DOHH2 (cell line): ENCODE measurements at regions not wholly inside any gene's neighbourhood (a gene's known extent, or its start where the extent isn't known, plus 50 kb on each side); places are given as distances from the start of the nearest gene placed in this dataset.

ENCODE experiments used
- CTCF ChIP-seq: fragments of 200-600 bp; sonication (generic); IDR thresholded peaks from one replicate; pipeline ENCODE4 v1.5.1; 2014; ENCODE audit warnings: antibody characterized with exemption, mild to moderate bottlenecking, low read depth, low read length; ENCODE audit not compliant: poor library complexity, severe bottlenecking
- EZH2phosphoT487 ChIP-seq: fragments of 200-600 bp; sonication (generic); IDR thresholded peaks from 2 replicates; pipeline ENCODE4 v1.6.1; 2017; ENCODE audit warnings: borderline replicate concordance, mild to moderate bottlenecking, antibody characterized with exemption, low read length, moderate library complexity, mixed read lengths

- no peak for TF ChIP-seq CTCF
- no peak for TF ChIP-seq EZH2phosphoT487
Observed at GRCh38 chr4:116724249-116724648, 361.1 kb downstream of the TRAM1L1 start.
